Left ventricle myocardium inferior (tissue), 1 donor: ENCODE measurements at regions not wholly inside any gene's neighbourhood (a gene's known extent, or its start where the extent isn't known, plus 50 kb on each side); places are given as distances from the start of the nearest gene placed in this dataset.

ENCODE experiments used
- DNase-seq: peaks from one replicate; pipeline ENCODE4 v3.0.0-alpha.2; 2020
- H3K27ac ChIP-seq: fragments of 200-600 bp; replicated peaks from 2 replicates; pipeline ENCODE4 v1.8.0; 2021
- H3K27me3 ChIP-seq: fragments of 200-600 bp; 2 replicates; pipeline ENCODE4 v1.8.0; 2021; ENCODE audit warnings: low read depth
- H3K36me3 ChIP-seq: fragments of 200-600 bp; 2 replicates; pipeline ENCODE4 v1.8.0; 2021
- H3K4me1 ChIP-seq: fragments of 200-600 bp; 2 replicates; pipeline ENCODE4 v1.8.0; 2021
- H3K4me3 ChIP-seq: fragments of 200-600 bp; 2 replicates; pipeline ENCODE4 v1.8.0; 2021; ENCODE audit warnings: mild to moderate bottlenecking, moderate library complexity
- H3K9me3 ChIP-seq: fragments of 200-600 bp; replicated peaks from 2 replicates; pipeline ENCODE4 v1.8.0; 2021
- CTCF ChIP-seq: fragments of 200-600 bp; IDR thresholded peaks from 2 replicates; pipeline ENCODE4 v1.8.0; 2021; ENCODE audit warnings: antibody characterized with exemption, mild to moderate bottlenecking, borderline replicate concordance
- intact Hi-C: fragments of 100-400 bp; cut with micrococcal nuclease; formaldehyde crosslinking; loops from one replicate; pipeline ENCODE4 v1.11.0; 2022
- donor health status: DM: no; HTN: yes; CAD: no; lungs with severe emphysema.

- Histone ChIP-seq H3K27ac (no peak overlapping the region), H3K27me3 (no peaks in the 10 kb centered on the region), H3K4me1 (no peaks in the 10 kb centered on the region), H3K4me3 (no peak overlapping the region), H3K36me3 (no peaks in the 10 kb centered on the region), H3K9me3 (no peaks in the 10 kb centered on the region)
- no peak for DNase-seq
- no peak for TF ChIP-seq CTCF
- intact Hi-C loops, result no loop called here
Observed at GRCh38 chr14:83260751-83261150, 1727.1 kb upstream of the SEL1L start.

GRCh38 chr14:83269583-83269982, 1735.9 kb upstream of the SEL1L start:
- no peak overlapping the region for H3K27ac ChIP-seq
- H3K4me1 ChIP-seq, result no peaks in the 10 kb centered on the region
- no peak for DNase-seq
- no peak for TF ChIP-seq CTCF
- H3K27me3 ChIP-seq, result no peaks in the 10 kb centered on the region
- H3K9me3 ChIP-seq, result no peaks in the 10 kb centered on the region
- H3K4me3 ChIP-seq, result no peak overlapping the region
- intact Hi-C loops, result no loop called here
- no peaks in the 10 kb centered on the region for H3K36me3 ChIP-seq

- no peak for TF ChIP-seq CTCF
- H3K27me3 ChIP-seq, result no peaks in the 10 kb centered on the region
- intact Hi-C loops, result no loop called here
Observed at GRCh38 chr14:83271663-83272062, 1738.0 kb upstream of the SEL1L start.

GRCh38 chr14:83280719-83281118, 1747.1 kb upstream of the SEL1L start:
- Histone ChIP-seq H3K4me1 (no peaks in the 10 kb centered on the region), H3K36me3 (no peaks in the 10 kb centered on the region), H3K27ac (no peak overlapping the region), H3K4me3 (no peak overlapping the region), H3K27me3 (no peaks in the 10 kb centered on the region), H3K9me3 (peaks cover 8% of the 10 kb centered on the region)
- TF ChIP-seq CTCF, result no peak
- intact Hi-C loops, result no loop called here
- DNase-seq, result no peak

More at GRCh38 chr14:83271663-83272062, 1738.0 kb upstream of the SEL1L start:
- H3K27ac ChIP-seq, result no peak overlapping the region
- H3K9me3 ChIP-seq, result no peaks in the 10 kb centered on the region
- H3K4me3 ChIP-seq, result no peak overlapping the region
- no peak for DNase-seq
- H3K4me1 ChIP-seq, result no peaks in the 10 kb centered on the region
- H3K36me3 ChIP-seq, result no peaks in the 10 kb centered on the region

- intact Hi-C loops, result no loop called here
- no peak for DNase-seq
- H3K9me3 ChIP-seq, result peaks cover 8% of the 10 kb centered on the region
- no peaks in the 10 kb centered on the region for H3K36me3 ChIP-seq
- no peaks in the 10 kb centered on the region for H3K4me1 ChIP-seq
- H3K4me3 ChIP-seq, result no peak overlapping the region
- TF ChIP-seq CTCF, result no peak
- H3K27me3 ChIP-seq, result no peaks in the 10 kb centered on the region
- no peak overlapping the region for H3K27ac ChIP-seq
Observed at GRCh38 chr14:83282706-83283105, 1749.1 kb upstream of the SEL1L start.

GRCh38 chr14:83287300-83287699, 1753.6 kb upstream of the SEL1L start:
- DNase-seq, result no peak
- TF ChIP-seq CTCF, result no peak
- Histone ChIP-seq H3K9me3 (no peaks in the 10 kb centered on the region), H3K27ac (no peak overlapping the region), H3K4me3 (no peak overlapping the region), H3K4me1 (no peaks in the 10 kb centered on the region), H3K27me3 (no peaks in the 10 kb centered on the region), H3K36me3 (no peaks in the 10 kb centered on the region)
- intact Hi-C loops, result no loop called here
